ENCODE measurements at regions not wholly inside any gene's neighbourhood (a gene's known extent, or its start where the extent isn't known, plus 50 kb on each side); places are given as distances from the start of the nearest gene placed in this dataset.

DNA sequence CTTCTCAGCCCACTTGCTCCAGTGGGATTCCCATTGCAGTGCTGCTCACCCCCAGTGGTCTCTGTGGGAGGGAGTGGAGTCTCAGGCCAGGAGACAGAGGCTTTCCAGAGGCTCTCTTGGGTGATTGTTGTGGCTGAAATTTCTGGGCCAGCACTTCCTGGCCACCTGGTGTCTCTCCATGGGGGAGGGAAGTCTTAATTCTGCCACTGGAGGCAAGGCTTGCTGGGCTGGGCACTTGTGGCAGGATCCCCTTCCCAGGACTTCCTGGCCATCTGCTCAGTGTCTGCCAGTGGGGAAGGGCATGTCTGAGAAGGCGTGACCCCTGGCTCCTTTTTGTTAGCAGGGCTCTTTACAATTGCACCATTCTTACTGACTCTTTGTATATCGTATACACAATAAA, 351.8 kb downstream of the GABRB3 start:
- H3K27me3 ChIP-seq (ENCODE audit: insufficient read depth, low read length) = no peaks in the 10 kb centered on the region
- H3K4me3 ChIP-seq (ENCODE audit: low read length) = no peak overlapping the region
- no peaks in the 10 kb centered on the region for H3K4me1 ChIP-seq (ENCODE audit: insufficient read depth, low read length)
- H3K9me3 ChIP-seq (ENCODE audit: low read depth, low read length) = peaks cover 4% of the 10 kb centered on the region

DNA sequence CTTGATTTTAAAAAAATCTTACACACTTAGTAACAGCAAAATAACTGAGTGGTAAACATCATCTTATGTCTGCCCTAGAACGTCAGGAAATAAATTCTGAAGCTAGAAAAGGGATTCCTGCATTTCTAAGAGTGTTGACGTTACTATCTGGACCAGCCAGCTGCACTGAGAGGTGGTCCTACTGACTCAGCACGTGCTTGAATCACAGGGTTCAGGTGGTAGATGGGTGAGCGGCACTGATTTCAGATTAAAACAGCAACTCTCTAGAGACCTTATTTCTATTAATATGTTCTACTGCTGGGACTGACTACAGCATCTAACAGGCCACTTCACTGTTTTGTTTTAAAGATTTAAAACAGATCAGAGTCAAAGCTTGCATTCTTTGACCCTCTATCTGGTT, 377.2 kb downstream of the GABRB3 start:
- Histone ChIP-seq H3K4me3 (ENCODE audit: low read length) (no peak overlapping the region), H3K4me1 (ENCODE audit: insufficient read depth, low read length) (no peaks in the 10 kb centered on the region), H3K27me3 (ENCODE audit: insufficient read depth, low read length) (no peaks in the 10 kb centered on the region), H3K9me3 (ENCODE audit: low read depth, low read length) (no peaks in the 10 kb centered on the region)

DNA sequence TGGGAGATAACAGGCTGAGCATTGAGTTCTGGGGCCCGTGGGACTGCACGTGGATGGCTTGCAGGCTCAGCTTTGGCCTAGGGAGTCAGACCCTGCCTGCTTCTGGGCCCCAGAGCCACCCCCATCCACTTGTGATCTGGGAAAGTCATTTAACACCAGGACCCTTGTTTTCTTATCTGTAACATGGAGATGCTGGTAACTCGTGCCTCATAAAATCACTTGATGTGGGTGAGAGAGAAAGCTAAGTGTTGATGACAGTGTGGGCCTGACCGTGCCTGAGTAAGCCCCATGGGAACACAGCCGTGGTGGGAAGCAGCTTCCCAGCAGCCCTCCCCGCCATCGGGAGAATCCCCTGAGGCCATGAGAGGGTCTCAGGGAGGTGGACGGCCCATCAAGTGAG, 378.1 kb downstream of the GABRB3 start:
- Histone ChIP-seq H3K9me3 (ENCODE audit: low read depth, low read length) (no peaks in the 10 kb centered on the region), H3K27me3 (ENCODE audit: insufficient read depth, low read length) (no peaks in the 10 kb centered on the region), H3K4me1 (ENCODE audit: insufficient read depth, low read length) (no peaks in the 10 kb centered on the region), H3K4me3 (ENCODE audit: low read length) (no peak overlapping the region)

DNA sequence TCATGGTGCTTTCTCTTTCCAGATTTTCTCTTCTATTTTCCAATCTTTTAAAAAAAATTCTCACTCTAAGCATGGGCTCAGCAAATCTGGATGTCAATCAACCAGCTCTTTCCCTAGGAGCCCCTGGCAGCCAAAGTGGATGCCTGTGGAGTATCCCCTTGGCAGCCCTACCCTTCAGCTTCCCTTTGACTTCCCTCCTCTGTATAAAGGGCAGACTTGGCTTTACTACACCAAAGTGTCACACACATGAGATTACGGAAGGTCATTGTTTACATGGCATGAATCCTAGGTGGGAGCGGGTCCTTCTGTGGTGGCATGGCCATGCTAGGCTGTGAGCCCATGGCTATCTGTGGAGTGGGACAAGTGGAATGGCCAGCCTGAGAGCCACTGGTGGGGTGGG, 379.9 kb downstream of the GABRB3 start:
- H3K4me3 ChIP-seq (ENCODE audit: low read length) = no peak overlapping the region
- H3K4me1 ChIP-seq (ENCODE audit: insufficient read depth, low read length) = no peaks in the 10 kb centered on the region
- H3K27me3 ChIP-seq (ENCODE audit: insufficient read depth, low read length) = no peaks in the 10 kb centered on the region
- no peaks in the 10 kb centered on the region for H3K9me3 ChIP-seq (ENCODE audit: low read depth, low read length)

GRCh38 chr15:26391567-26392194, 381.2 kb downstream of the GABRB3 start:
- Histone ChIP-seq H3K4me3 (ENCODE audit: low read length) (no peak overlapping the region), H3K4me1 (ENCODE audit: insufficient read depth, low read length) (no peaks in the 10 kb centered on the region), H3K27me3 (ENCODE audit: insufficient read depth, low read length) (no peaks in the 10 kb centered on the region), H3K9me3 (ENCODE audit: low read depth, low read length) (no peaks in the 10 kb centered on the region)

DNA sequence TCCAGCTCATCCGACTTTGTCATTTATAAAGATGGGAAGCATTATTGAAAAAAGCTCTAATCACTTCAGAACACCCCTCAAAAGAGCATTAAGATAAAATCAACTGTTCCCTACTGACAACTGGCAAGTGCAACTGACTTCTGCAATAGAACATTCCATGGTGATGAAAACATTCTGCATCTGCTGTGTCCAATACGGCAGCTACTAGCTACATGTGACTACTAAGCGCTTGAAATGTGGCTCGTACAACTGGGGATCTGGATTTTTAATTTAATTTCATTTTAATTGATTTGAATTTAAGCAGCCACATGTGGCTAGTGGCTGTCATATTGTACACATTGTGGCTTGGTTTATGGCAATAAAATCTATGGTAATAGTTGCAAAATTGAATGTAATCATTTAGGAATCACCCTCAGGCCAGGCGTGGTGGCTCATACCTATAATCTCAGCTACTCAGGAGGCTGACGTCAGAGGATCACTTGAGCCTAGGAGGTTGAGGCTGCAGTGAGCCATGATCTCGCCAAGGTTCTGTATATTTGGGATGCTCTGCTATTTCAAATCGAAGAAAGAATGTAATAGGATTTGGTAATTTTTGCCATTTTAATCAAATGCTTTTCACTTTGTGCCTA, 390.3 kb downstream of the GABRB3 start:
- peaks cover 3% of the 10 kb centered on the region for H3K9me3 ChIP-seq (ENCODE audit: low read depth, low read length)

GRCh38 chr15:26378304-26378703, 394.6 kb downstream of the GABRB3 start:
- Histone ChIP-seq H3K4me3 (ENCODE audit: low read length) (no peak overlapping the region), H3K9me3 (ENCODE audit: low read depth, low read length) (peaks cover 15% of the 10 kb centered on the region), H3K4me1 (ENCODE audit: insufficient read depth, low read length) (no peaks in the 10 kb centered on the region), H3K27me3 (ENCODE audit: insufficient read depth, low read length) (no peaks in the 10 kb centered on the region)

More for the DNA sequence above, 390.3 kb downstream of the GABRB3 start:
- no peaks in the 10 kb centered on the region for H3K27me3 ChIP-seq (ENCODE audit: insufficient read depth, low read length)
- H3K4me3 ChIP-seq (ENCODE audit: low read length) = no peak overlapping the region
- no peaks in the 10 kb centered on the region for H3K4me1 ChIP-seq (ENCODE audit: insufficient read depth, low read length)

DNA sequence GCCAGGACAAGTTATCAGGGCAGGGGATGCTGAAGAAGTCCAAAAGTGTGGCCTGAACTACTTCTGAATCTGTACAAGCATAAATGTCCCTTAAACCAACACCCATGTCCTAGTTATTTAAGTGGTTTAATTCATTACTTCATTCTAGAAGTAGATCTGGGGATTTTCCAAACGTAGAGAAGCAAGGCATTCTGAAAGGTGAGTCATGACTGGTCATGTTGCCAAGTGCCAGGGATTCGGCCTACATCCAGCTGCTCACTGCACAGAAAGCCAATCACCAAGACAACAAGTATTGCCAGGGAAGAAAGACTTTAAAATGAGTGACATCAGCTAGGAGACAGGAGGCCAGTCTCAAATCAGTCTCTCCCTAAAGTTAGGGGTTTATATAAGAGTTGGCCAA, 396.6 kb downstream of the GABRB3 start:
- H3K4me1 ChIP-seq (ENCODE audit: insufficient read depth, low read length) = no peaks in the 10 kb centered on the region
- peaks cover 15% of the 10 kb centered on the region for H3K9me3 ChIP-seq (ENCODE audit: low read depth, low read length)
- H3K4me3 ChIP-seq (ENCODE audit: low read length) = no peak overlapping the region
- no peaks in the 10 kb centered on the region for H3K27me3 ChIP-seq (ENCODE audit: insufficient read depth, low read length)

DNA sequence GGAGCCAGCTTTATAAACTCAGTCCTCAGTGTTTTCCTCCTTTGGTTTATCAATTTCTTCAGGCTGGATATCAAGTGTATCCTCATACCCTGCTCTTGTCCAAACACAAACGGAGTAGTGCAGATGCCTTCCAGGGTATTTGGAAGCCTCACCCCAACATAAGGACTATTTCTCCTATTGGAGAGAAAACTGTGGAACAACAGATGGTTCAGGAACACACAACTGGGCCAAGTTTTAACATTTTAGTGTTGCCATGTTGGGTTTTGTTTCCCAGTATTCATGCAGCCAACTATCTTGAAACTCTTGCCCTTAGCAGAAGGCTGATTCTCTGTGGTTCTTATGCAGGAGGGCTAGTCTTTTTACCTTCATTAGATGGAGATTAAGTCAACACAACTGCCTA, 398.1 kb downstream of the GABRB3 start:
- peaks cover 15% of the 10 kb centered on the region for H3K9me3 ChIP-seq (ENCODE audit: low read depth, low read length)
- no peaks in the 10 kb centered on the region for H3K4me1 ChIP-seq (ENCODE audit: insufficient read depth, low read length)
- H3K4me3 ChIP-seq (ENCODE audit: low read length) = no peak overlapping the region

GRCh38 chr15:26372706-26373105, 400.2 kb downstream of the GABRB3 start:
- Histone ChIP-seq H3K27me3 (ENCODE audit: insufficient read depth, low read length) (no peaks in the 10 kb centered on the region), H3K9me3 (ENCODE audit: low read depth, low read length) (peaks cover 13% of the 10 kb centered on the region)

More for the DNA sequence above, 398.1 kb downstream of the GABRB3 start:
- H3K27me3 ChIP-seq (ENCODE audit: insufficient read depth, low read length) = no peaks in the 10 kb centered on the region

GRCh38 chr15:26365077-26365476, 407.8 kb downstream of the GABRB3 start:
- H3K4me1 ChIP-seq (ENCODE audit: insufficient read depth, low read length) = no peaks in the 10 kb centered on the region
- H3K27me3 ChIP-seq (ENCODE audit: insufficient read depth, low read length) = no peaks in the 10 kb centered on the region
- H3K4me3 ChIP-seq (ENCODE audit: low read length) = no peak overlapping the region
- no peaks in the 10 kb centered on the region for H3K9me3 ChIP-seq (ENCODE audit: low read depth, low read length)

More at GRCh38 chr15:26372706-26373105, 400.2 kb downstream of the GABRB3 start:
- no peak overlapping the region for H3K4me3 ChIP-seq (ENCODE audit: low read length)
- H3K4me1 ChIP-seq (ENCODE audit: insufficient read depth, low read length) = no peaks in the 10 kb centered on the region

DNA sequence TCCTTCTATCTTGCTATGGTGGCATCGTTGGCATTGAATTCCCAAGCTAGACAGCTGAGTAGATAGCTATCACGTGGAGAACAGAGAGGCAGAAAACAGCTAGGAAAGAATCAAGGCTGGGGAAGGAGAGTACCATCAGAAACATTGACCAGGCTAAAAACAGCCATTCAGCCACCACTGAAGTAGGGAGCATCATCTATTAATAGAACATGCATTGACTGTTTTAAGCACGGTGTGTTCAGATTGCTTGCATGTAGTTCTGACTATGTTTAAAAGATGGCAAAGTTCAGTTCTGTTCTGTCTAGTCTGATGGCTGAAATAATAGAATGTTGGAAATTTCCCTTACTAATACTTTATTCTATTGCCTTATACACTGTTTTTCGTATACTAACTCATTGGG, 413.0 kb downstream of the GABRB3 start:
- Histone ChIP-seq H3K27me3 (ENCODE audit: insufficient read depth, low read length) (no peaks in the 10 kb centered on the region), H3K9me3 (ENCODE audit: low read depth, low read length) (no peaks in the 10 kb centered on the region)

GRCh38 chr15:26358708-26359107, 414.2 kb downstream of the GABRB3 start:
- Histone ChIP-seq H3K27me3 (ENCODE audit: insufficient read depth, low read length) (no peaks in the 10 kb centered on the region), H3K9me3 (ENCODE audit: low read depth, low read length) (no peaks in the 10 kb centered on the region), H3K4me1 (ENCODE audit: insufficient read depth, low read length) (no peaks in the 10 kb centered on the region), H3K4me3 (ENCODE audit: low read length) (no peak overlapping the region)

More for the DNA sequence above, 413.0 kb downstream of the GABRB3 start:
- no peak overlapping the region for H3K4me3 ChIP-seq (ENCODE audit: low read length)
- no peaks in the 10 kb centered on the region for H3K4me1 ChIP-seq (ENCODE audit: insufficient read depth, low read length)

DNA sequence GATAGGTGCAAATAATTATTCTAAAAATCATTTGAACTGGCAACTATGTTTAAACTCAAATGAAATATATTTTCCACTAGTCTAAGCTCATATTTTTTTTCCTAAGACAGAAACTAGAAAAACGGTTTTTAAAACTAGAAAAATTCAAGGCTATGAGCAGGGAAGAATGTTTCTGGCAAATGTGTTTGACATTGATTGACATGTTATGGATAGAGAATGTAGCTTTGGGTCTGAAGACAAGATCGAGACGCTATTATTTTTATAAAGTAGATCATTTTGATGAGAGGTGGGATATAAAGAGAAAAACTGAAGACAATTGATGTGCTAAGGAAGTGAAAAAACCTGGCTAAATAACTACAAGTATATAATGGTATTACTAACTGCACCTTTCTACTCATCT, 415.2 kb downstream of the GABRB3 start:
- Histone ChIP-seq H3K4me3 (ENCODE audit: low read length) (no peak overlapping the region), H3K9me3 (ENCODE audit: low read depth, low read length) (no peaks in the 10 kb centered on the region), H3K27me3 (ENCODE audit: insufficient read depth, low read length) (no peaks in the 10 kb centered on the region), H3K4me1 (ENCODE audit: insufficient read depth, low read length) (no peaks in the 10 kb centered on the region)

DNA sequence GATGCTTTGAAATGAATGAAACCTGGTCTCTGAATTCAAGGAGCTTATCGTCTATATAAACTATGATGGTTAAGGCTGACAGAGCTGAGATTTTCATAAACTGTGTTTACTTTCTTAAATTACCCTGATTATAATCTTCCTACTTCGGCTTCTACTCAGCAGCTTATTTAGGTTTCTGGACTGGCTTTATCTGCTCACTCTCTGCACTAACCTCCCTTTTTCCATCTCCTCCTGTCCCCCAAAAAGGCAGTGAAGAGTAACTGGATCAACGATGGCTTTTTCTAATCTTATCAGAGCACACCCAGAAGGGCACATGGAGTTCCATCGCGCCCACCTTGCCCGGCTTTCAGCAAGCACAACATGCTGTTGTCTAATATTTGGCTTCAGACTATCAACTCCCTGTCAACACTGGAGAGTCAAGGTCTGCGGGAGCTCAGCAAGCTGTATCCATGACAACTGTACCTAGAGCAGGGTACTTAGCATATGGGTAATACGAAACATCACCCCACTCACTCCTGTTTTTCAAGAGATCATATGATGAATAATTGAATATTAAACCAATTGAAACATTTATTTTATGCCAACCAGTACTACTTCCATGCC, 417.3 kb downstream of the GABRB3 start:
- H3K4me1 ChIP-seq (ENCODE audit: insufficient read depth, low read length) = no peaks in the 10 kb centered on the region
- no peaks in the 10 kb centered on the region for H3K9me3 ChIP-seq (ENCODE audit: low read depth, low read length)
- no peaks in the 10 kb centered on the region for H3K27me3 ChIP-seq (ENCODE audit: insufficient read depth, low read length)
- H3K4me3 ChIP-seq (ENCODE audit: low read length) = no peak overlapping the region

DNA sequence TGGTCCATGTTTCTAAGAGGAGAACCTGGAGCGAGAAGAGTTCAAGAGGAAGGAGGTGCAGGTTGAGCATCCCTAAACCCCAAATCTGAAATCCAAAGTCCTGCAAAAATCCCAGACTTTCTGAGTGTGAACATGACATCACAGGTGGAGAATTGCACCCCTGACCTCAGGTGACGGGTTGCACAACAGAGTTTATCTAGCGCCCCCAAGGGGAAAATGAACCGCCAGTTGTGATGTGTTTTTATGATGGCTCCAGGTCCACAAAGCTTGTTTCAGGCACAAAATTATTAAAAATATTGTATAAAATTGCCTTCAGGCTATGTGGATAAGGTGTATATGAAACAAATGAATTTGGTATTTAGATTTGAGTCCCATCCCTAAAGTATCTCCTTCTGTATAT, 420.0 kb downstream of the GABRB3 start:
- H3K4me3 ChIP-seq (ENCODE audit: low read length) = no peak overlapping the region

More for the DNA sequence above, 420.0 kb downstream of the GABRB3 start:
- H3K9me3 ChIP-seq (ENCODE audit: low read depth, low read length) = no peaks in the 10 kb centered on the region
- H3K4me1 ChIP-seq (ENCODE audit: insufficient read depth, low read length) = no peaks in the 10 kb centered on the region
- H3K27me3 ChIP-seq (ENCODE audit: insufficient read depth, low read length) = no peaks in the 10 kb centered on the region

Data from mononuclear cell (primary cell).